Progenitor cell of endocrine pancreas (in vitro differentiated cells): ENCODE measurements at regions not wholly inside any gene's neighbourhood (a gene's known extent, or its start where the extent isn't known, plus 50 kb on each side); places are given as distances from the start of the nearest gene placed in this dataset.

Source experiments
- DNase-seq: peaks from one replicate; pipeline ENCODE4 v3.0.0; 2021; ENCODE audit warnings: low spot score; ENCODE audit not compliant: unreplicated experiment
- H3K27ac Mint-ChIP-seq: 2 replicates; pipeline ENCODE4 v1.8.0; 2021; ENCODE audit warnings: mild to moderate bottlenecking, moderate library complexity, mixed read lengths
- H3K27me3 Mint-ChIP-seq: 2 replicates; pipeline ENCODE4 v1.8.0; 2021; ENCODE audit warnings: mixed read lengths
- H3K36me3 Mint-ChIP-seq: 2 replicates; pipeline ENCODE4 v1.8.0; 2022; ENCODE audit warnings: mixed read lengths; ENCODE audit not compliant: insufficient read depth
- H3K4me1 Mint-ChIP-seq: 2 replicates; pipeline ENCODE4 v1.8.0; 2021; ENCODE audit warnings: low read depth, mixed read lengths
- H3K4me3 Mint-ChIP-seq: 2 replicates; pipeline ENCODE4 v1.8.0; 2021; ENCODE audit warnings: low read depth, mild to moderate bottlenecking, moderate library complexity, mixed read lengths
- H3K9me3 Mint-ChIP-seq: 2 replicates; pipeline ENCODE4 v1.8.0; 2021; ENCODE audit warnings: low read depth, mixed read lengths
- TF ChIP-seq, protein P1 (sequence below): fragments of 200-600 bp; sonication (generic); IDR thresholded peaks from one replicate; pipeline ENCODE4 v1.5.0; 2021; ENCODE audit warnings: antibody characterized with exemption, mild to moderate bottlenecking; ENCODE audit not compliant: unreplicated experiment

DNA sequence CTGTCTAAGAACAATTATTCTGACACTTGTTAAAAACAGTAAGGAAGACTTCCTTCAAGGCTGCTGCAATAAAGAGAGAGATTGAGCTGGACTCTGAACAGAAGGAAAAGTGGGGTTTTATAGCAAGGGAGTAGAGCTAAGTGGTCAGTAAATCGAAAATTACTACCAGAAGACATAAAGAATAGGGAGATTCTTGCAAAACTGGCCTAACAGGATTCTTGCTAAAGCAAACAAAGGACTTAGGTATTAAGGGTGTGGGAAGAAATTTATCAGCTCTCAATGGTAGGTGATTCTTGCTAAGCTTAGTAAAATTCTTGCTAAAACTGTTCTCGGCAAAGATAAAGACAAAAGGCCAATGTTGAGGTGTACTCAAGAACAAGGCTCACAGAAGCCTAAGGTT, 300.5 kb downstream of the SLCO4C1 start:
- no peak for DNase-seq
- H3K27me3 Mint-ChIP-seq = no peaks in the 10 kb centered on the region
- H3K27ac Mint-ChIP-seq = peak overlapping the region; percentile 96
- H3K4me3 Mint-ChIP-seq = peak overlapping the region; percentile 18
- TF ChIP-seq, protein P1, sequence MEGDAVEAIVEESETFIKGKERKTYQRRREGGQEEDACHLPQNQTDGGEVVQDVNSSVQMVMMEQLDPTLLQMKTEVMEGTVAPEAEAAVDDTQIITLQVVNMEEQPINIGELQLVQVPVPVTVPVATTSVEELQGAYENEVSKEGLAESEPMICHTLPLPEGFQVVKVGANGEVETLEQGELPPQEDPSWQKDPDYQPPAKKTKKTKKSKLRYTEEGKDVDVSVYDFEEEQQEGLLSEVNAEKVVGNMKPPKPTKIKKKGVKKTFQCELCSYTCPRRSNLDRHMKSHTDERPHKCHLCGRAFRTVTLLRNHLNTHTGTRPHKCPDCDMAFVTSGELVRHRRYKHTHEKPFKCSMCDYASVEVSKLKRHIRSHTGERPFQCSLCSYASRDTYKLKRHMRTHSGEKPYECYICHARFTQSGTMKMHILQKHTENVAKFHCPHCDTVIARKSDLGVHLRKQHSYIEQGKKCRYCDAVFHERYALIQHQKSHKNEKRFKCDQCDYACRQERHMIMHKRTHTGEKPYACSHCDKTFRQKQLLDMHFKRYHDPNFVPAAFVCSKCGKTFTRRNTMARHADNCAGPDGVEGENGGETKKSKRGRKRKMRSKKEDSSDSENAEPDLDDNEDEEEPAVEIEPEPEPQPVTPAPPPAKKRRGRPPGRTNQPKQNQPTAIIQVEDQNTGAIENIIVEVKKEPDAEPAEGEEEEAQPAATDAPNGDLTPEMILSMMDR = no peak
- H3K36me3 Mint-ChIP-seq = peaks cover 5% of the 10 kb centered on the region
- peaks cover 30% of the 10 kb centered on the region for H3K4me1 Mint-ChIP-seq
- peaks cover 4% of the 10 kb centered on the region for H3K9me3 Mint-ChIP-seq

DNA sequence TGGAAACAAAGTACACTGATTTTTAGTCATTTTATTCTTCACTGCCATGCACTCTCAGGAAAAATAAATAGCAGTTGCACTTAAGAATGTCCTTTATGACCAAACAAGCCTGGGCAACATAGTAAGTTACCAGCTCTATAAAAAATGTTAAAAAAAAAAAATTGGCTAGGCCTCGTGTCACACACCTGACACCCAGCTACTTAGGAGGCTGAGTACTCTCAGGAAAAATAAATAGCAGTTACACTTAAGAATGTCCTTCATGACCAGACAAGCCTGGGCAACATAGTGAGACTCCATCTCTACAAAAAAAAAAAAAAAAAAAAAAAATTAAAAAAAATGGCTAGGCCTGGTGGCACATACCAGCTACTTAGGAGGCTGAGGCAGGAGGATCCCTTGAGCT, 304.6 kb downstream of the SLCO4C1 start:
- H3K36me3 Mint-ChIP-seq = peaks cover 5% of the 10 kb centered on the region
- H3K27ac Mint-ChIP-seq = no peak overlapping the region
- H3K4me3 Mint-ChIP-seq = no peak overlapping the region
- peaks cover 9% of the 10 kb centered on the region for H3K9me3 Mint-ChIP-seq
- H3K27me3 Mint-ChIP-seq = no peaks in the 10 kb centered on the region
- TF ChIP-seq, protein P1 = no peak
- no peak for DNase-seq
- H3K4me1 Mint-ChIP-seq = peaks cover 23% of the 10 kb centered on the region

GRCh38 chr5:101989659-101990058, 306.4 kb downstream of the SLCO4C1 start:
- Mint-ChIP-seq H3K4me1 (peaks cover 7% of the 10 kb centered on the region), H3K27ac (no peak overlapping the region), H3K36me3 (peaks cover 5% of the 10 kb centered on the region), H3K9me3 (peaks cover 9% of the 10 kb centered on the region), H3K4me3 (no peak overlapping the region), H3K27me3 (no peaks in the 10 kb centered on the region)
- TF ChIP-seq, protein P1 = no peak
- no peak for DNase-seq

GRCh38 chr5:101977729-101978345, 318.2 kb downstream of the SLCO4C1 start:
- Mint-ChIP-seq H3K27ac (no peak overlapping the region), H3K27me3 (no peaks in the 10 kb centered on the region), H3K4me1 (peaks cover 2% of the 10 kb centered on the region), H3K36me3 (no peaks in the 10 kb centered on the region), H3K4me3 (no peak overlapping the region), H3K9me3 (peaks cover 6% of the 10 kb centered on the region)
- no peak for DNase-seq
- TF ChIP-seq, protein P1 = peak; percentile 80

DNA sequence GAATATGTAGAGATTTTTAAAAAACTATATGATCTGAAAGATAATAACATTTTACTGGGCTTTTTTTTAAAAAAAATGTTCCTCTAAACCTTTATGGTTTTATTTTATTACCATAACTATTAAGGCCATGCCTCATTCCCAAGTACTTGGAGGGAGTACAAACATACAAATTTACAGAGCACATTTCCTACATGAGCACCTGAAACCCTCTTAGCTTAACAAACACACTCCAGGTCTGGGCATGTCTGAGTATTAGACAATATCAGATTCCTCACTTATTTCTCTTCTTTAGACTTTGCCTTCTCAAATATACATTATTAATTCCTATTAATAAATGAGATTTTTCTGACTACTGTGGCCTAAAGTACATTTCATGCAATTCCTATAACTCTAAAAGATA, 319.2 kb downstream of the SLCO4C1 start:
- peaks cover 2% of the 10 kb centered on the region for H3K4me1 Mint-ChIP-seq
- no peaks in the 10 kb centered on the region for H3K36me3 Mint-ChIP-seq
- H3K9me3 Mint-ChIP-seq = peaks cover 6% of the 10 kb centered on the region
- no peak overlapping the region for H3K4me3 Mint-ChIP-seq
- H3K27me3 Mint-ChIP-seq = no peaks in the 10 kb centered on the region
- TF ChIP-seq, protein P1 = no peak
- H3K27ac Mint-ChIP-seq = no peak overlapping the region
- no peak for DNase-seq
